Cardiac fibroblast (primary cell): ENCODE measurements at regions not wholly inside any gene's neighbourhood (a gene's known extent, or its start where the extent isn't known, plus 50 kb on each side); places are given as distances from the start of the nearest gene placed in this dataset.

Experiments used
- DNase-seq, 2 donors: peaks; one replicate each; pipeline versions ENCODE4 v3.0.0 to v3.0.0-alpha.2; 2010; ENCODE audit warnings: low read depth in 2 of 2
- H3K4me3 ChIP-seq, 2 donors: replicated peaks in 1 of 2; 1 replicate in 1 of 2; 2 replicates in 1 of 2; pipeline ENCODE4 v1.5.1; 2011; ENCODE audit warnings: low read depth in 2 of 2, low read length in 2 of 2, mild to moderate bottlenecking in 2 of 2, moderate library complexity in 1 of 2
- CTCF ChIP-seq: IDR thresholded peaks from one replicate; pipeline ENCODE4 v1.5.1; 2011; ENCODE audit warnings: low read depth, mild to moderate bottlenecking, low read length, inconsistent platforms

- H3K4me3 ChIP-seq: no peak overlapping the region
- no peak for TF ChIP-seq CTCF
- DNase-seq: peak in 1 of 2 donors; percentile 10
Observed at GRCh38 chr18:32548688-32549087, 78.0 kb upstream of the GAREM1 start.

GRCh38 chr18:32545631-32546030, 74.9 kb upstream of the GAREM1 start:
- no peak for TF ChIP-seq CTCF
- no peak overlapping the region for H3K4me3 ChIP-seq
- no peak for DNase-seq

- H3K4me3 ChIP-seq: no peak overlapping the region
Observed at GRCh38 chr18:32544088-32544487, 73.4 kb upstream of the GAREM1 start.

GRCh38 chr18:32542221-32542798, 71.6 kb upstream of the GAREM1 start:
- TF ChIP-seq CTCF: no peak
- DNase-seq: peak; percentile 25 to 43
- no peak overlapping the region for H3K4me3 ChIP-seq

More at GRCh38 chr18:32544088-32544487, 73.4 kb upstream of the GAREM1 start:
- no peak for TF ChIP-seq CTCF
- DNase-seq: no peak

GRCh38 chr18:32530947-32531651, 60.4 kb upstream of the GAREM1 start:
- no peak for TF ChIP-seq CTCF
- DNase-seq: peak; percentile 44 to 63
- no peak overlapping the region for H3K4me3 ChIP-seq

GRCh38 chr18:32529722-32530420, 59.2 kb upstream of the GAREM1 start:
- TF ChIP-seq CTCF: no peak
- no peak for DNase-seq
- H3K4me3 ChIP-seq: no peak overlapping the region
